IMR-90 (cell line): ENCODE measurements at regions not wholly inside any gene's neighbourhood (a gene's known extent, or its start where the extent isn't known, plus 50 kb on each side); places are given as distances from the start of the nearest gene placed in this dataset.

Source experiments
- ATAC-seq: fragments of 200-7000 bp; cut with Tn5 transposase; 2 replicates; pipeline ENCODE4 v1.9.1; 2020; ENCODE audit warnings: low read depth, mild to moderate bottlenecking, moderate library complexity
- BruUV-seq: library from RNA; stranded (reverse); fragments of 400-500 nt; replicated peaks from 2 replicates; lab custom pipeline; 2021; lab: Mats Ljungman, UMichigan
- CTCF ChIA-PET: fragments of 300-600 bp; formaldehyde crosslinking; extraction: SDS; loops from one replicate; lab custom pipeline; 2021; ENCODE audit warnings: antibody characterized with exemption; lab: Yijun Ruan, JAX
- POLR2A ChIA-PET: fragments of 300-600 bp; sonication (Branson Sonifier 250); formaldehyde crosslinking; loops from one replicate; lab custom pipeline; 2022; ENCODE audit warnings: antibody characterized with exemption; ENCODE audit not compliant: unreplicated experiment; lab: Charles Lee
- DNase-seq: peaks from one replicate; pipeline ENCODE4 v3.0.0; 2013
- H2AFZ ChIP-seq: replicated peaks from 2 replicates; pipeline ENCODE3; 2013; ENCODE audit warnings: low read length, mild to moderate bottlenecking; ENCODE audit not compliant: poor library complexity
- H2AK5ac ChIP-seq: 2 replicates; pipeline ENCODE4 v1.6.1; 2013; ENCODE audit warnings: low read depth, low read length, inconsistent platforms
- H2AK9ac ChIP-seq: replicated peaks from 2 replicates; pipeline ENCODE3; 2013; ENCODE audit warnings: mild to moderate bottlenecking, low read depth, low read length, moderate library complexity; ENCODE audit not compliant: poor library complexity
- H2BK120ac ChIP-seq: 2 replicates; pipeline ENCODE4 v1.6.1; 2013; ENCODE audit warnings: low read depth, low read length, inconsistent platforms
- H2BK15ac ChIP-seq: 3 replicates; pipeline ENCODE4 v1.6.1; 2013; ENCODE audit warnings: low read depth, low read length, inconsistent platforms
- H2BK20ac ChIP-seq: 2 replicates; pipeline ENCODE4 v1.6.1; 2013; ENCODE audit warnings: low read depth, mild to moderate bottlenecking, inconsistent platforms, low read length, moderate library complexity
- H2BK5ac ChIP-seq: 2 replicates; pipeline ENCODE4 v1.6.1; 2013; ENCODE audit warnings: mild to moderate bottlenecking, low read depth, low read length, inconsistent platforms; ENCODE audit not compliant: poor library complexity, severe bottlenecking
- H3K14ac ChIP-seq: replicated peaks from 2 replicates; pipeline ENCODE4 v1.6.1; 2013; ENCODE audit warnings: low read depth, low read length, inconsistent platforms
- H3K18ac ChIP-seq: 2 replicates; pipeline ENCODE4 v1.6.1; 2013; ENCODE audit warnings: low read depth, low read length, control low read depth
- H3K23ac ChIP-seq: 2 replicates; pipeline ENCODE4 v1.6.1; 2013; ENCODE audit warnings: low read depth, low read length, inconsistent platforms
- H3K27ac ChIP-seq: 2 replicates; pipeline ENCODE4 v1.5.1; 2013; ENCODE audit warnings: mild to moderate bottlenecking, control low read depth, low read length; ENCODE audit not compliant: insufficient read depth
- H3K27me3 ChIP-seq: 2 replicates; pipeline ENCODE4 v1.6.1; 2013; ENCODE audit warnings: low read length; ENCODE audit not compliant: control insufficient read depth, insufficient read depth
- H3K36me3 ChIP-seq: 2 replicates; pipeline ENCODE4 v1.6.1; 2013; ENCODE audit warnings: low read length, mixed read lengths; ENCODE audit not compliant: control insufficient read depth, insufficient read depth
- H3K4ac ChIP-seq: 2 replicates; pipeline ENCODE4 v1.6.1; 2013; ENCODE audit warnings: low read depth, low read length, inconsistent platforms
- H3K4me1 ChIP-seq: 2 replicates; pipeline ENCODE4 v1.6.1; 2013; ENCODE audit warnings: low read length, mixed read lengths; ENCODE audit not compliant: control insufficient read depth, insufficient read depth
- H3K4me2 ChIP-seq: 2 replicates; pipeline ENCODE4 v1.6.1; 2013; ENCODE audit warnings: low read depth, mild to moderate bottlenecking, control low read depth, low read length, moderate library complexity
- H3K4me3 ChIP-seq: 2 replicates; pipeline ENCODE4 v1.5.1; 2013; ENCODE audit warnings: low read depth, mild to moderate bottlenecking, control low read depth, low read length, moderate library complexity; ENCODE audit not compliant: insufficient read depth
- H3K56ac ChIP-seq: 2 replicates; pipeline ENCODE4 v1.6.1; 2013; ENCODE audit warnings: low read length, inconsistent platforms; ENCODE audit not compliant: insufficient read depth; ENCODE audit errors: extremely low read depth
- H3K79me1 ChIP-seq, 2 experiments: 2 replicates each; pipeline ENCODE4 v1.6.1; 2013; ENCODE audit warnings: low read length in 2 of 2, inconsistent platforms in 1 of 2, low read depth in 1 of 2
- H3K9ac ChIP-seq: 2 replicates; pipeline ENCODE4 v1.6.1; 2013; ENCODE audit warnings: low read depth, low read length, control low read depth
- H3K9me1 ChIP-seq: 2 replicates; pipeline ENCODE4 v1.6.1; 2013; ENCODE audit warnings: low read length, inconsistent platforms; ENCODE audit not compliant: insufficient read depth
- H3K9me3 ChIP-seq: 2 replicates; pipeline ENCODE4 v1.6.1; 2013; ENCODE audit warnings: low read length; ENCODE audit not compliant: control insufficient read depth, insufficient read depth
- H4K20me1 ChIP-seq: 2 replicates; pipeline ENCODE4 v1.6.1; 2013; ENCODE audit warnings: low read length, inconsistent platforms; ENCODE audit not compliant: insufficient read depth
- H4K5ac ChIP-seq: 2 replicates; pipeline ENCODE4 v1.6.1; 2013; ENCODE audit warnings: mild to moderate bottlenecking, low read depth, low read length, control low read depth
- H4K8ac ChIP-seq, 2 experiments: 2 replicates each; pipeline ENCODE4 v1.6.1; 2013; ENCODE audit warnings: low read depth in 2 of 2, low read length in 2 of 2, control low read depth in 1 of 2, inconsistent platforms in 1 of 2
- H4K91ac ChIP-seq: 2 replicates; pipeline ENCODE4 v1.6.1; 2013; ENCODE audit warnings: low read depth, low read length, inconsistent platforms; ENCODE audit not compliant: insufficient read depth
- BHLHE40 ChIP-seq: fragments of 150-350 bp; IDR thresholded peaks from 2 replicates; pipeline ENCODE4 v1.6.1; 2016; ENCODE audit warnings: mild to moderate bottlenecking, low read depth, low read length
- CEBPB ChIP-seq: IDR thresholded peaks from 2 replicates; pipeline ENCODE4 v1.6.1; 2012; ENCODE audit warnings: low read depth, low read length, improper control_type of control experiment
- CHD1 ChIP-seq: IDR thresholded peaks from 2 replicates; pipeline ENCODE4 v1.6.1; 2012; ENCODE audit warnings: low read depth, low read length, improper control_type of control experiment
- CTCF ChIP-seq: conservative IDR thresholded peaks from 2 replicates; pipeline ENCODE4 v1.5.1; 2012; ENCODE audit warnings: mild to moderate bottlenecking, low read depth, low read length, improper control_type of control experiment
- ELK1 ChIP-seq: fragments of 150-350 bp; IDR thresholded peaks from 2 replicates; pipeline ENCODE4 v1.6.1; 2016; ENCODE audit warnings: low read depth, mild to moderate bottlenecking, low read length, moderate library complexity, borderline replicate concordance
- FOS ChIP-seq: fragments of 150-350 bp; IDR thresholded peaks from 2 replicates; pipeline ENCODE4 v1.6.1; 2016; ENCODE audit warnings: low read depth, low read length
- MAFK ChIP-seq: IDR thresholded peaks from 2 replicates; pipeline ENCODE4 v1.6.1; 2012; ENCODE audit warnings: low read depth, low read length, improper control_type of control experiment
- MAZ ChIP-seq: IDR thresholded peaks from 2 replicates; pipeline ENCODE4 v1.6.1; 2012; ENCODE audit warnings: low read depth, mild to moderate bottlenecking, low read length, improper control_type of control experiment, moderate library complexity, borderline replicate concordance
- MXI1 ChIP-seq: IDR thresholded peaks from 2 replicates; pipeline ENCODE4 v1.6.1; 2012; ENCODE audit warnings: low read depth, mild to moderate bottlenecking, low read length, moderate library complexity, borderline replicate concordance
- NFE2L2 ChIP-seq: fragments of 150-350 bp; IDR thresholded peaks from 2 replicates; pipeline ENCODE4 v1.6.1; 2016; ENCODE audit warnings: low read depth, mild to moderate bottlenecking, low read length
- POLR2A ChIP-seq: IDR thresholded peaks from 2 replicates; pipeline ENCODE4 v1.6.1; 2012; ENCODE audit warnings: mild to moderate bottlenecking, low read depth, low read length
- RAD21 ChIP-seq: IDR thresholded peaks from 2 replicates; pipeline ENCODE4 v1.6.1; 2012; ENCODE audit warnings: low read length, improper control_type of control experiment
- RCOR1 ChIP-seq: IDR thresholded peaks from 2 replicates; pipeline ENCODE4 v1.6.1; 2012; ENCODE audit warnings: mild to moderate bottlenecking, low read length, improper control_type of control experiment; ENCODE audit not compliant: insufficient replicate concordance
- RFX5 ChIP-seq: IDR thresholded peaks from 2 replicates; pipeline ENCODE4 v1.8.0; 2012; ENCODE audit warnings: low read depth, mild to moderate bottlenecking, low read length, moderate library complexity
- SMC3 ChIP-seq: fragments of 150-350 bp; IDR thresholded peaks from 2 replicates; pipeline ENCODE4 v1.6.1; 2016; ENCODE audit warnings: low read depth, mild to moderate bottlenecking, antibody characterized with exemption, low read length, moderate library complexity
- USF2 ChIP-seq: fragments of 150-350 bp; IDR thresholded peaks from 2 replicates; pipeline ENCODE4 v1.6.1; 2017; ENCODE audit warnings: mild to moderate bottlenecking, antibody characterized with exemption, low read length, low read depth
- WGBS, 2 experiments: methylation state at CpG; one replicate each; pipeline versions ENCODE4 v1.1.5 to v1.1.7; 2013; ENCODE audit warnings: missing lambda C conversion rate in 2 of 2; ENCODE audit not compliant: insufficient read length in 1 of 2; ENCODE audit errors: extremely low coverage in 2 of 2; 5-methylcytosine and 5-hydroxymethylcytosine counted together
- dilution Hi-C: fragments of 300-500 bp; cut with HindIII; formaldehyde crosslinking; loops from one replicate; pipeline ENCODE4 v1.14.3; 2018; ENCODE audit warnings: low sequenced_read_pairs; ENCODE audit not compliant: unreplicated experiment
- in situ Hi-C: fragments of 300-500 bp; cut with MboI; formaldehyde crosslinking; loops from 3 replicates; pipeline ENCODE4 v1.14.3; 2019; ENCODE audit warnings: low sequenced_read_pairs, inconsistent platforms, mixed read lengths
- intact Hi-C: fragments of 100-400 bp; cut with micrococcal nuclease; formaldehyde crosslinking; loops from 2 replicates; pipeline ENCODE4 v1.10.0; 2022

GRCh38 chr20:56174416-56174815 is 74.1 kb upstream of the MC3R start:
- Histone ChIP-seq H3K27me3 (no peaks in the 10 kb centered on the region), H2BK15ac (no peak overlapping the region), H3K27ac (no peak overlapping the region), H3K79me1 (no peaks in the 10 kb centered on the region), H4K8ac (no peak overlapping the region), H3K4me1 (no peaks in the 10 kb centered on the region), H3K18ac (no peak overlapping the region), H2BK20ac (no peak overlapping the region), H3K9me3 (peaks cover 20% of the 10 kb centered on the region), H2AFZ (no peak overlapping the region), H3K4me2 (no peak overlapping the region), H3K23ac (no peak overlapping the region), H2AK9ac (no peak overlapping the region), H3K36me3 (no peaks in the 10 kb centered on the region), H2BK5ac (no peak overlapping the region), H4K91ac (no peak overlapping the region), H2AK5ac (no peak overlapping the region), H3K56ac (no peak overlapping the region), H3K4ac (no peak overlapping the region), H3K4me3 (no peak overlapping the region), H3K14ac (no peak overlapping the region), H2BK120ac (no peak overlapping the region), H3K9ac (no peak overlapping the region), H4K20me1 (no peaks in the 10 kb centered on the region), H4K5ac (no peak overlapping the region), H3K9me1 (no peaks in the 10 kb centered on the region)
- ChIA-PET POLR2A (no interaction called here), CTCF (no interaction called here)
- in situ Hi-C loops: no loop called here
- dilution Hi-C loops: no loop called here
- no TSS peak for BruUV-seq
- ATAC-seq (no peak), DNase-seq (no peak)
- intact Hi-C loops: no loop called here
- no peak for TF ChIP-seq RCOR1
- no peak for TF ChIP-seq FOS
- no peak for TF ChIP-seq CTCF
- no peak for TF ChIP-seq RFX5
- no peak for TF ChIP-seq MAFK
- no peak for TF ChIP-seq POLR2A
- TF ChIP-seq CHD1: no peak
- no peak for TF ChIP-seq MAZ
- TF ChIP-seq ELK1: no peak
- no peak for TF ChIP-seq MXI1
- no peak for TF ChIP-seq SMC3
- TF ChIP-seq BHLHE40: no peak
- no peak for TF ChIP-seq NFE2L2
- no peak for TF ChIP-seq USF2
- no peak for TF ChIP-seq RAD21
- TF ChIP-seq CEBPB: no peak
- no CpG with 5 or more reads among the region's 3 CpGs for WGBS, 2 experiments
